ACC112 (cell line): ENCODE measurements at regions not wholly inside any gene's neighbourhood (a gene's known extent, or its start where the extent isn't known, plus 50 kb on each side); places are given as distances from the start of the nearest gene placed in this dataset.

ENCODE experiments used
- H2AFZ ChIP-seq: fragments of 200-600 bp; sonication (generic); one replicate; pipeline ENCODE4 v1.6.0; 2017; ENCODE audit warnings: antibody characterized with exemption, low read length; ENCODE audit not compliant: unreplicated experiment
- H3K27ac ChIP-seq: fragments of 200-600 bp; sonication (generic); 2 replicates; pipeline ENCODE4 v1.5.1; 2014; ENCODE audit warnings: low read depth, mild to moderate bottlenecking, antibody characterized with exemption, low read length, moderate library complexity
- H3K27me3 ChIP-seq: fragments of 200-600 bp; sonication (generic); 2 replicates; pipeline ENCODE4 v1.6.1; 2014; ENCODE audit warnings: mild to moderate bottlenecking, antibody characterized with exemption, low read length, moderate library complexity, mixed read lengths; ENCODE audit not compliant: insufficient read depth
- H3K36me3 ChIP-seq: fragments of 200-600 bp; sonication (generic); 2 replicates; pipeline ENCODE4 v1.6.1; 2016; ENCODE audit warnings: mild to moderate bottlenecking, antibody characterized with exemption, low read length, moderate library complexity, mixed read lengths; ENCODE audit not compliant: insufficient read depth
- H3K4me1 ChIP-seq: fragments of 200-600 bp; sonication (generic); one replicate; pipeline ENCODE4 v1.6.1; 2016; ENCODE audit warnings: low read length, mixed read lengths; ENCODE audit not compliant: insufficient read depth, unreplicated experiment, control insufficient read depth
- H3K4me3 ChIP-seq: fragments of 200-600 bp; sonication (generic); 2 replicates; pipeline ENCODE4 v1.5.1; 2014; ENCODE audit warnings: mild to moderate bottlenecking, low read depth, low read length
- H3K79me2 ChIP-seq: fragments of 200-600 bp; sonication (generic); one replicate; pipeline ENCODE4 v1.6.0; 2016; ENCODE audit warnings: low read length; ENCODE audit not compliant: control insufficient read depth, unreplicated experiment, insufficient read depth

- Histone ChIP-seq H3K36me3 (no peaks in the 10 kb centered on the region), H3K27me3 (no peaks in the 10 kb centered on the region), H3K79me2 (no peaks in the 10 kb centered on the region), H3K27ac (no peak overlapping the region), H3K4me3 (no peak overlapping the region), H3K4me1 (no peaks in the 10 kb centered on the region), H2AFZ (no peak overlapping the region)
Observed at GRCh38 chr6:24004062-24004461, 122.0 kb upstream of the NRSN1 start.

DNA sequence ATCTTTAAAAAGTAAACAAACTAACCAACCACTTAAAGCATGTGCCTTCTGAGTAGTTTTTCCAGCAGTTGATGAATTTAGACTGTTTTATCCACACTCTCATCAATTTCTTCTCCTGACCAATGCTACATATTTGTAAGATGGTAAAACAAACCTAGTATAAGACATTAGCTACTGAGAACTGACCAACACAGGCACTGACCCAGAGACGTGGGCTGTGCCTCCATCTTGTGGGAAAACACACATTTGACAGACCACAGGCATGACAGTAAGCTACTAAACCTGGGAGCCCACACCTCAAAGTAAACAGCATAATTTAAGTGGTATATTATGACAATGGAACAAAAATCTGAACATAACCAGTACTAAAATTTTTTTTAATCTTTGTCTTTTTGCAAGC, 121.4 kb upstream of the NRSN1 start:
- Histone ChIP-seq H3K4me1 (no peaks in the 10 kb centered on the region), H2AFZ (no peak overlapping the region), H3K27ac (no peak overlapping the region), H3K79me2 (no peaks in the 10 kb centered on the region), H3K27me3 (no peaks in the 10 kb centered on the region), H3K36me3 (no peaks in the 10 kb centered on the region), H3K4me3 (no peak overlapping the region)

GRCh38 chr6:24006254-24006653, 119.8 kb upstream of the NRSN1 start:
- Histone ChIP-seq H3K36me3 (no peaks in the 10 kb centered on the region), H3K79me2 (no peaks in the 10 kb centered on the region), H2AFZ (no peak overlapping the region), H3K27ac (no peak overlapping the region), H3K4me1 (no peaks in the 10 kb centered on the region), H3K4me3 (no peak overlapping the region), H3K27me3 (no peaks in the 10 kb centered on the region)

GRCh38 chr6:24009319-24009718, 116.7 kb upstream of the NRSN1 start:
- Histone ChIP-seq H3K4me1 (no peaks in the 10 kb centered on the region), H2AFZ (no peak overlapping the region), H3K4me3 (no peak overlapping the region), H3K27ac (no peak overlapping the region), H3K27me3 (no peaks in the 10 kb centered on the region), H3K79me2 (no peaks in the 10 kb centered on the region), H3K36me3 (no peaks in the 10 kb centered on the region)

- no peaks in the 10 kb centered on the region for H3K36me3 ChIP-seq
- no peaks in the 10 kb centered on the region for H3K27me3 ChIP-seq
- H3K4me3 ChIP-seq: no peak overlapping the region
- no peaks in the 10 kb centered on the region for H3K4me1 ChIP-seq
- no peaks in the 10 kb centered on the region for H3K79me2 ChIP-seq
- no peak overlapping the region for H3K27ac ChIP-seq
- H2AFZ ChIP-seq: no peak overlapping the region
Observed at GRCh38 chr6:24010133-24010532, 115.9 kb upstream of the NRSN1 start.

DNA sequence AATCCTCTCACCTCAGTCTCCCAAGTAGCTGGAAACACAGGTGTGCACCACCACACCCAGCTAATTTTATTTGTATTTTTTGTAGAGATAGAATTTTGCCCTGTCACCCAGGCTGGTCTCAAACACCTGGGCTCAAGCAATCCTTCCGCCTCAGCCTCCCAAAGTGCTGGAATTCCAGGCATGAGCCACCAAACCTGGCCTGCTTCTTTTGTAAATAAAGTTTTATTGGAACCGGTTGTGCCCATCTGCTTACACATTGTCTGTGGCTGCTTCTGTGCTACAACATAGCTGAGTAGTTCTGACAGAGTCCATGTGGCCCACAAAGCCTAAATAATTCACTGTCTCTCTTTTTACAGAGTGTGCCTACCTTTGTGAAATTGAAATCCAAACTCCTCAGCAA, 109.7 kb upstream of the NRSN1 start:
- no peak overlapping the region for H3K27ac ChIP-seq
- H3K79me2 ChIP-seq: no peaks in the 10 kb centered on the region
- no peak overlapping the region for H3K4me3 ChIP-seq
- no peaks in the 10 kb centered on the region for H3K36me3 ChIP-seq
- no peaks in the 10 kb centered on the region for H3K27me3 ChIP-seq
- no peak overlapping the region for H2AFZ ChIP-seq
- H3K4me1 ChIP-seq: no peaks in the 10 kb centered on the region

GRCh38 chr6:24016857-24017256, 109.2 kb upstream of the NRSN1 start:
- no peak overlapping the region for H2AFZ ChIP-seq
- no peaks in the 10 kb centered on the region for H3K79me2 ChIP-seq

GRCh38 chr6:24019393-24019792, 106.6 kb upstream of the NRSN1 start:
- no peak overlapping the region for H2AFZ ChIP-seq

More at GRCh38 chr6:24016857-24017256, 109.2 kb upstream of the NRSN1 start:
- no peak overlapping the region for H3K4me3 ChIP-seq
- no peaks in the 10 kb centered on the region for H3K27me3 ChIP-seq
- H3K4me1 ChIP-seq: no peaks in the 10 kb centered on the region
- no peaks in the 10 kb centered on the region for H3K36me3 ChIP-seq
- H3K27ac ChIP-seq: no peak overlapping the region

DNA sequence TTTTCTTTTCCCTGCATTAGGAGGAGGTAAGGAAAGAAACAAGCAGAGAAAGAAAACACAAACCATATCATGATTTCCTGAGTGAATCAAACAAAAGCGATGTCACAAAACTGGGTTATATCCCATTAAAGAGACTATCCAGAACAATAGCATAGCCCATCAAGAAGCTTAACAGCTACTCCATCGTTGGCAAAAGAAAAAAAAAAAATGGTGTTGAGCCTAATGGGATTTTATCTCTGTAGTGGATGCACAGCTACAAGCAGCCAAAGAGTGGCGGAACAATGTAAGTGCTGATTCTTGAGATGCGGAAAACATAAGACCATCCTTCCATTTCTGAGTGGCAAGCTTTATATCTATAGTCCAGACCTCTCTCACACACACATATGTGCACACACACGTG, 106.2 kb upstream of the NRSN1 start:
- no peaks in the 10 kb centered on the region for H3K79me2 ChIP-seq
- no peak overlapping the region for H2AFZ ChIP-seq
- H3K27ac ChIP-seq: no peak overlapping the region
- no peaks in the 10 kb centered on the region for H3K36me3 ChIP-seq
- no peaks in the 10 kb centered on the region for H3K27me3 ChIP-seq
- H3K4me1 ChIP-seq: no peaks in the 10 kb centered on the region
- no peak overlapping the region for H3K4me3 ChIP-seq

More at GRCh38 chr6:24019393-24019792, 106.6 kb upstream of the NRSN1 start:
- no peaks in the 10 kb centered on the region for H3K36me3 ChIP-seq
- no peaks in the 10 kb centered on the region for H3K79me2 ChIP-seq
- no peak overlapping the region for H3K4me3 ChIP-seq
- no peaks in the 10 kb centered on the region for H3K4me1 ChIP-seq
- no peaks in the 10 kb centered on the region for H3K27me3 ChIP-seq
- H3K27ac ChIP-seq: no peak overlapping the region

- Histone ChIP-seq H3K4me3 (no peak overlapping the region), H3K79me2 (no peaks in the 10 kb centered on the region), H3K27me3 (no peaks in the 10 kb centered on the region), H3K4me1 (no peaks in the 10 kb centered on the region), H3K36me3 (no peaks in the 10 kb centered on the region), H3K27ac (no peak overlapping the region), H2AFZ (no peak overlapping the region)
Observed at GRCh38 chr6:24026050-24026449, 100.0 kb upstream of the NRSN1 start.

DNA sequence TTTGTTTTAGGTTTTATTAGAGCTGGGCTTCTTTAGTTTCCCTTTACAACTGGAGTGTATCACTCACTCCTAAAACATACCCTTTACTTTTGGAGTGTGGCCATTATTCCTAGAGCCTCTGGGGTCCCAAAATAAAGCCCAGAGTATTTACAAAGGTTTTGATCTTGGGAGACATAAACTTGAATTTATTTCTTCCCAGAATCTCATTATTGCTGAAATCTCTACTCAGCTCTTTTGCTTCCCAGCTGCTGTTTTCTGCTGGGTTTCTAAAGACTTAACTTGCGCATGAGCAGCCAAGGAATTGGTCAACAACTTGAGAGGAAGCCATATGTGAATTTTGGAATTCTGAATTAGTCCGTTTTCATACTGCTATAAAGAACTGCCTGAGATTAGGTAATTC, 94.5 kb upstream of the NRSN1 start:
- Histone ChIP-seq H3K4me1 (no peaks in the 10 kb centered on the region), H3K36me3 (no peaks in the 10 kb centered on the region), H3K27me3 (no peaks in the 10 kb centered on the region), H3K4me3 (no peak overlapping the region), H3K27ac (no peak overlapping the region), H2AFZ (no peak overlapping the region), H3K79me2 (no peaks in the 10 kb centered on the region)
